ENCODE measurements at regions not wholly inside any gene's neighbourhood (a gene's known extent, or its start where the extent isn't known, plus 50 kb on each side); places are given as distances from the start of the nearest gene placed in this dataset.
A peak's percentile ranks its signal among the peaks of the same experiment; 100 is the strongest.
"Not testable (repeated sequence)": the region's sequence is repeated elsewhere in the genome, so short reads cannot be mapped to it uniquely, and the experiment has no call there.

DNA sequence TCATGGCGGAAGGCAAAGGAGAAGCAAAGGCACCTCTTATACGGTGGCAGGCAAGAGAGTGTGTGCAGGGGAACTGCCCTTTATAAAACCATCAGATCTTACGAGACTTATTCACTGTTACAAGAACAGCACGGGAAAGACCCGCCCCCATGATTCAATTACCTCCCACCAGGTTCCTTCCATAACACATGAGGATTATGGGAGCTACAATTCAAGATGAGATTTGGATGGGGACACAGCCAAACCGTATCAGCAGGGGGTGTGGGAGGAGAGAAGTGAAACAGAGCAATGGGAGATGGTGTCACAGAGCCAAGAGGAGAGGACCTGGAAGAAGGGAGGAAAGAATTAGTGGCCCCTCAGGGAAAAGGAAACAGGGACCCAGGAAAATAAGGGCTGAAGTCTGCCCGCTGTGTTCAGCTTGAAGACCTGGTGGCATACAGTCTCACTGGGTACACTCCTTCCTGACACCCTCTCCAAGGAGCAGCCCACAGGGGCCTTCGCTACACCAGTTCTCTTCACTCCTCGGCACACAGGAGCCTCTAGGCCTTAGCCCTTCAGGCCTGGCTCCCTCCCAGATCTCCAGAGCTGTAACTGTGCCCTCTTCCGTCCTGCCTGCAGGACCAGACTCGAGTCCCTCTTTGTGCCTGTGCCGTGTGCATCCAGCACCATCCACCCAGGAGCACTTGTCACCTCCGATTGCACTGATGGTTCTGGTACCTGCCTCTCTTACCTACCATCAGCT lies 262.1 kb downstream of the EIPR1 start:
- no peak for DNase-seq (ENCODE audit: low read depth, low spot score)

DNA sequence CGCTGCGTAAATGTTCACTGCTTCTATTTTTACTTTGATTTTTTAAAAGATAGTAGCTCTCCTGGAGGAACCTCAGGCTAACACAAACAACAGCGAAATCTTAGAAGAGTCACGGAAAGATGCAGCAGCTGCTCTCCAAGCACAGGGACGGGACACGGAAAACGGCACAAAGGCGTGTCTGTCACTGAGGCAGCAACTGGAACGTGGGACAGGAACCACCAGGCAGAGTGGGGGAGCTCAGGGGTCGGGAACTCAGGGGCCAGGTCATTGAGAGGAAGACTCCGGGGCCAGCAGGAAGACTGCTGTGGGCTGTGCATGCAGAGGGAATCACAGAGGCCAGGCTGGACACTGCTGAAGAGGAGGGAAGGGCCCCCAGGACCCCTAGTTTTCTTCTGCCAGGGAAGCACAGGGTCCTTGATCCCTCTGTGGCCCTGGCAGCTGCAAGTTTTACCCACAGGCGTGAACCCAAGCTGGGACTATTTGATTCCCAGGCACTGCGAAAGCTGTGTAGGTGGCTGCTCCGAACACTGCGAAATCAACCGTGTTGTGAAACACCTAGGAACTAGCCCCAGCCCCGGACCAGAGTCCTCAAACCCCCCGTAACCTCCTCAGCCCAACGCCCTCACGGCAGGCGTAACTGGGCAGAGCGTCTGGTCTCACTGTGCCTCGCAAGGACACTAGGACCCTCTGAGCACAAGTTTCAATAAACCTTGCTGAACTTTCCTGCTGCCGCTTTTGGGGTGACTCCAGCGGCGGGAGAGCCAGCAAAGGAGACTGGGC lies 263.0 kb downstream of the EIPR1 start:
- DNase-seq (ENCODE audit: low read depth, low spot score), result no peak

GRCh38 chr2:3113769-3114168 lies 263.8 kb downstream of the EIPR1 start:
- DNase-seq (ENCODE audit: low read depth, low spot score), result no peak

GRCh38 chr2:3113122-3113521 lies 264.5 kb downstream of the EIPR1 start:
- DNase-seq (ENCODE audit: low read depth, low spot score), result no peak

- no peak for DNase-seq (ENCODE audit: low read depth, low spot score)
These were observed 265.1 kb downstream of the EIPR1 start for GRCh38 chr2:3112553-3112952.

- no peak for DNase-seq (ENCODE audit: low read depth, low spot score)
These were observed 265.5 kb downstream of the EIPR1 start for GRCh38 chr2:3112131-3112530.

GRCh38 chr2:3110994-3111666 lies 266.5 kb downstream of the EIPR1 start:
- no peak for DNase-seq (ENCODE audit: low read depth, low spot score)

DNA sequence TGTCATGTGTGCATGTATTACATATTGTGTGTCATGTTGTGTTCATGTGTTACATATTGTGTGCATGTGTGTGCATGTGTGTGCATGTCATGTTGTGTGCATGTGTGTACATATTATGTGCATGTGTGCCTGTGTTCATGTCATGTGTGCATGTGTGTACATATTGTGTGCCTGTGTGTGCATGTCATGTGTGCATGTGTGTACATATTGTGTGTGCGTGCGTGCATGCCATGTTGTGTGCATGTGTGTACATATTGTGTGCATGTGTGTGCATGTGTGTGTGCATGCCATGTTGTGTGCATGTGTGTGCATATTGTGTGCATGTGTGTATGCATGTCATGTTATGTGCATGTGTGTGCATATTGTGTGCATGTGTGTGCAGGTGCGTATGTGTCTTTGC lies 267.1 kb downstream of the EIPR1 start:
- no peak for DNase-seq (ENCODE audit: low read depth, low spot score)

DNA sequence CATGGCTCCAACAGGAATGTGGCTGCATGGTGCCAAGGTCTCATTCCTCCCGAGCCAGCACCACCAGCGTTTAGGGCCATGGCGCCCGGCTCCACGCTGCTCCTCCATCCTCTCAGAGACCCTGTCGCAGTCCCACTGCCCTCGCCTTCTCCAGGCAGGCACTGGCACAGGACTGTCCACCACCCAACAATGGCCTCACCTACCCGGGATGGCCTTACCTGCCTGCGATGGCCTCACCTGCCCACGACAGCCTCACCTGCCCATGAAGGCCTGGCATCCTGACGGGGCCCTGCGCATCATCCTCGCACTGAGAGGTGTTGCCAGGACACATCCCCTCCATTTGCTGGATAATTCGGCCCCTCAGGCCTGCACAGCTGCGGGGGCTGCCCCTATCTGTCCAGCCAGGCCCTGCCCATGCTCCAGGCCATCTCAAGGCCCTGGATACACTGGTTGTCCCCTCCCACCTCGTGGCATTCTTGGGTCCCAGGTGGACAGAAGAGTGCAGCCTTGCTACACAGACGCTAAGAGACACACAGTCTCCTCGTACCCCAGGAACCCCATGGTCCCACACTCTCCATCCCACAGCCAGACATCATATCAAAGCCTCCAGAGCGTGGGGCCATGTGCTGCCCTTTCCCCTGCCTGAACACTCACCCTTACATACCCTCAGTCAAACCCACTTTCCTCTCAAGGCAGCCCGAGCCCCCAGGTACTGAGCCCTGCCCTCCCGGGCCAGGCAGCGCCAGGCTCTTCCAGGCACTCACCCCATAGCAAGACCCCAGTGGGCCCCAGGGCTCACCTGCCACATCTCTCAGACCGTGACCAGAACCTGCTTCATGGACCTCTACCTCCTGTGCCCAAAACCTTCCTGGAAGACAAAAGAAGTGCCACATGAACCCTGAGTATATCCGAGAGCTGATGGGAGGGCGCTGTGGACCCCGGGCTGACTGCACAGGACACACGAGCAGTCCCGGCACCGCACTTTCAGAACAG lies 268.6 kb downstream of the EIPR1 start:
- DNase-seq (ENCODE audit: low read depth, low spot score), result no peak

DNA sequence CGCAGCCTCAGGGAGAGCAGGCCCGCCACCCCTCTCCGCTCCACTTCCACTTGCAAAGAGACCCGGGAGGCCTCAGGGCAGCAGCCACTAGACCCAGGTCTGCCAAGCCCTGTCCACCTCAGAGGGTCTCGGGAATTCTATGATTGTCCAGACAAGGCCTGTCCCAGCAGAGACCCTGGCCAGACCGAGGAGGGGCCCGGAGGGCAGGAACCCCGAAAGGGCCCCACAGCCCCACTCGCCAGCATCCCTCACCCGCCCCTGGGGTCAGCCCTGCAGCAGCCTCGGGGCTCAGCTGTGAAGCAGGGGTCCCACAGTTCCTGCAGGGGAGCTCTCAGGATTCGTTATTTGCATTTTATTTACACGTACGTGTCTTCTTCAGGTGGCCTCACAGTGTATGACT lies 269.5 kb downstream of the EIPR1 start:
- DNase-seq (ENCODE audit: low read depth, low spot score), result no peak

DNA sequence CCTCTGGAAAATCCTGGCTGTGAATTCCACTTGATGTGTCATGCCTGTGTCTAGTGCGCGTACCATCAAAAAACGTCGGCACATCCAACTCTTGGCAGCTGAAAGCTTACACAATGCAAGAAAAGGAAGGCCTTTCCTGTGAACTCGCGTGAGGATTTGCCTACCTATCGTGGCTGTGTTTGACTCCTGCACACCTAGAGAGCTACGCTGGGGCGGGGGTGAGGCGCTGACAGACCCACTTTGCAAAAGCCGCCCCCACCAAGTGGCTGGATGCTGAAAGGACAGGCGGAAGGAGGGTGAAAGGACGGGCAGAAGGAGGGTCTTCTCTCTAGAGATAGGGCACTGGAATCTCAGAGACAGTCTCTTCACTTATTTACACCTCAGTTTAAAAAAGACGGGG lies 270.1 kb downstream of the EIPR1 start:
- DNase-seq (ENCODE audit: low read depth, low spot score), result no peak

GRCh38 chr2:3105814-3106569 lies 271.6 kb downstream of the EIPR1 start:
- DNase-seq (ENCODE audit: low read depth, low spot score), result peak; percentile 17

GRCh38 chr2:3104958-3105813 lies 272.4 kb downstream of the EIPR1 start:
- DNase-seq (ENCODE audit: low read depth, low spot score), result not testable (repeated sequence)

GRCh38 chr2:3104261-3104660 lies 273.4 kb downstream of the EIPR1 start:
- no peak for DNase-seq (ENCODE audit: low read depth, low spot score)

DNA sequence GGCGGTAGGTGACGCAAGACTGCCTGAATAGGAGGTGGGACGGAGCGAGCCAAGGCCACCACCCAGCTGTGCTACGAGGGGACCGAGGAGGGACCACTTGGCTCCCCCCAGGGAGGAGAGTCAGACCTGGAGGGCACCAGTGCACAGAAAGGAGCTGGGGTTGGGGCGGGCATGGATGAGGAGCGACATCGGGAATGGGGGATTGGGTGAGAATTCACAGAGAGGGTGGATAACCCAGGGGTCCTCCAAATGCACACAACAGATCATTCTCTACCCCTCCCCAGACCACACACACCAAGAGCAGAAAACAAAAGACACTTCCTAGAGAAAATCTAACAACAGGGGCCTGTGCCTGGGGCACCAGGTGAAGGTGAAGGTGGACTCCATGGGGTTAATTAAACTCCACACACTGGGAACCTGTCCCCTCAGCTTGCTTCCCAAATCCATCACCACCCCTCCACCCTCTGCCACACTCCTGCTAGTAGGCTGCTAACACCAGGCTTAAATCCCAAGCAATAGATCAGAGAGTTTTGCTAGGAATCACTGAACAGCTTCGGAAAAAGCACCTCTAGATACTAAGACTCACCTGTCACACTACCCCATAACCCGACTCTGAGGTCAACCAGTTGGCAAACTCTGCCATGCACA lies 274.6 kb downstream of the EIPR1 start:
- DNase-seq (ENCODE audit: low read depth, low spot score), result no peak

DNA sequence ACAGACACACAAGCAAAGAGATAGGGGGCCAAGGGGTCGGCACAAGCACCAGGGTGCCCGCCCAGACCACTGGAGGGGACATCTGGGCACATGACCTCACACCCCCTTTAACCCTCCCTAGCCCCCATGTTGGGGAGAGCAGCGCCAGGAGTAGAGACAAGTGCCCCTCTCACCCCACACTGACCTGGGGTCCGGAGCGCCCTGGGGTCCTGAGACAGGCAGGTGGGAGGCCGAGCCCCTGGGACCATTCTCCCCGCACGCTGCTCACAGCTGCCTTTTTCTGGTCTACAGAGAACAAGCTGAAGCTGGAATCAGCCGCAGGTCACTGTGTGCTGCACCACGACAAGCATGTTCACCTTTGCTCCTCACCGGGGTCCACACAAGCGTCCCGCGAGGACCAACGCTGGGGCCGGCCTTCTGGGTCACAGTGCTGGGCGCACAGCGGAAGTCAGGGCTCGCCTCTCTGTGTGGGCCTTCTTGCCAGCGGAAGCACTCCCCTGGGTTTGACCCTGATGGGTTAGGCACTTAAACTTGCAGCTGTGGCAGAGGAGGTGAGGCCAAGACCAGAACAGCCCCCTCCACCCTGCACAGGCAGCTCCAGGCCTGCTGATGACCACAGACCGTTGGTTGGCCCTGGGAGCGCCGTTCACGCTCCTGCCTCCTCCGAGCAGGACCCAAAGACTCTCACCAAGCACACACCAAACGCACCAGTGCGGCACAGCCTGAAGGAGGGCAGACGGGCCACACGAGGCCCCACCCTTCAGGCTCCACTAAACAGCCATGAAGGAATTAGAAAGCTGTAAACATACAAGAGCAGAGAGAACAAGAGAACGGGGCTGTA lies 275.3 kb downstream of the EIPR1 start:
- DNase-seq (ENCODE audit: low read depth, low spot score), result no peak

DNA sequence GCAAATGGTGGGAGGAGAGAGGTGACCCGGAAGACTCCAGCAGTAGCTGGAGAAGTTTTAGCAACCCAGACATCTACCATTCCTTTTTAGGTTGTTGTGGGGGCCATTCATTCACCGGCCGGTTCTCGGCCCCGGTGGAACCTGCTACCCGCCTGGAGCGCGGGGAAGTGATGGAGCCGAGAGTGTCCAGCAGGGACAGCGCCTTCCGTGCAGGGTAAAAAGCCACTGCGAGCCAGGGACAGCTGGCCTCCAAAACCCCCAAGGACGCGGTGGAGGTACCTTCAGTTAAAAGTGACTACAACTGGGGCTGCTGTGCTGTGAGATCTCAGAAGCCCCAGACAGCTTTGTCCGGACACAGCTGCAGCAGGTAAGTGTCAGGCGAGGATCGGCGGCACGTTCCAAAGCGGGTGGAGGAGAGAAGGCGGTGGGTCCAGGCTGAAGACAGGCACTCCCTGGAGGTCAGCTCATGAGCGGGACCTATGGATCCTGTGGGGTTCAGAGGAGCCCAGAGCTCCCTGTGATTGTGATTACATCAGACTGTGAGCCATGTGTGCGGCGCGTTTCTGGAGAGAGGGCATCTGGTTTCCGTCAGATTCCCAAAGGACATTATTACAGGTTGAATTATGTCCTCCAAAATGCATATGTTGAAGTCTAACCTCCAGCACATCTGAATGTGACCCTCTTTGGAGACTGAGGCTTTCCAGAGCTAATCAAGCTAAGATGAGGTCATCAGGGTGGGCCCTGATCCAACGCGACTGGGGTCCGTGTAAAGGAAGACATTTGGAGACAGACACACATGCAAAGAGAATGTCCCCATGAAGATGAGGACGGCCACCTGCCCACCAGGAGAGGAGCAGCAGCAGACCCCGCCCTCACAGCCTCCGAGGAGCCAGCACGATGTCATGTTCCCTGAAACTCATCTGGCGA lies 276.3 kb downstream of the EIPR1 start:
- no peak for DNase-seq (ENCODE audit: low read depth, low spot score)

All from iPS DF 19.7 (cell line).